ENCODE measurements at regions not wholly inside any gene's neighbourhood (a gene's known extent, or its start where the extent isn't known, plus 50 kb on each side); places are given as distances from the start of the nearest gene placed in this dataset.

GRCh38 chr3:106737265-106737664 is 640.0 kb upstream of the CCDC54 start:
- Histone ChIP-seq H3K36me3 (no peaks in the 10 kb centered on the region), H3K4me3 (no peak overlapping the region), H3K4me1 (no peaks in the 10 kb centered on the region), H3K27ac (no peak overlapping the region), H3K9me3 (no peaks in the 10 kb centered on the region), H3K27me3 (no peaks in the 10 kb centered on the region)
- no peak for ATAC-seq (ENCODE audit: low FRiP score in 2 of 2)
- no peak for DNase-seq
- 92 to 94% methylated on average over 1 of the region's 1 CpG for WGBS, 2 donors
- TF ChIP-seq, protein P1, sequence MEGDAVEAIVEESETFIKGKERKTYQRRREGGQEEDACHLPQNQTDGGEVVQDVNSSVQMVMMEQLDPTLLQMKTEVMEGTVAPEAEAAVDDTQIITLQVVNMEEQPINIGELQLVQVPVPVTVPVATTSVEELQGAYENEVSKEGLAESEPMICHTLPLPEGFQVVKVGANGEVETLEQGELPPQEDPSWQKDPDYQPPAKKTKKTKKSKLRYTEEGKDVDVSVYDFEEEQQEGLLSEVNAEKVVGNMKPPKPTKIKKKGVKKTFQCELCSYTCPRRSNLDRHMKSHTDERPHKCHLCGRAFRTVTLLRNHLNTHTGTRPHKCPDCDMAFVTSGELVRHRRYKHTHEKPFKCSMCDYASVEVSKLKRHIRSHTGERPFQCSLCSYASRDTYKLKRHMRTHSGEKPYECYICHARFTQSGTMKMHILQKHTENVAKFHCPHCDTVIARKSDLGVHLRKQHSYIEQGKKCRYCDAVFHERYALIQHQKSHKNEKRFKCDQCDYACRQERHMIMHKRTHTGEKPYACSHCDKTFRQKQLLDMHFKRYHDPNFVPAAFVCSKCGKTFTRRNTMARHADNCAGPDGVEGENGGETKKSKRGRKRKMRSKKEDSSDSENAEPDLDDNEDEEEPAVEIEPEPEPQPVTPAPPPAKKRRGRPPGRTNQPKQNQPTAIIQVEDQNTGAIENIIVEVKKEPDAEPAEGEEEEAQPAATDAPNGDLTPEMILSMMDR (IDR thresholded peaks at IDR 0.05): no peak
- TF ChIP-seq EP300 (IDR thresholded peaks at IDR 0.05): no peak
- TF ChIP-seq POLR2A (IDR thresholded peaks at IDR 0.05): no peak
- TF ChIP-seq POLR2AphosphoS5 (IDR thresholded peaks at IDR 0.05): no peak

- TF ChIP-seq POLR2A (IDR thresholded peaks at IDR 0.05): no peak
- no peak for TF ChIP-seq POLR2AphosphoS5 (IDR thresholded peaks at IDR 0.05)
- no peak for TF ChIP-seq EP300 (IDR thresholded peaks at IDR 0.05)
- TF ChIP-seq, protein P1 (IDR thresholded peaks at IDR 0.05): no peak
- Histone ChIP-seq H3K27ac (no peak overlapping the region), H3K9me3 (no peaks in the 10 kb centered on the region), H3K4me1 (no peaks in the 10 kb centered on the region), H3K4me3 (no peak overlapping the region), H3K36me3 (no peaks in the 10 kb centered on the region), H3K27me3 (no peaks in the 10 kb centered on the region)
- 78 to 79% methylated on average over 1 of the region's 1 CpG for WGBS, 2 donors
- DNase-seq (no peak), ATAC-seq (ENCODE audit: low FRiP score in 2 of 2) (no peak)
These were observed 637.1 kb upstream of the CCDC54 start for GRCh38 chr3:106740116-106740515.

DNA sequence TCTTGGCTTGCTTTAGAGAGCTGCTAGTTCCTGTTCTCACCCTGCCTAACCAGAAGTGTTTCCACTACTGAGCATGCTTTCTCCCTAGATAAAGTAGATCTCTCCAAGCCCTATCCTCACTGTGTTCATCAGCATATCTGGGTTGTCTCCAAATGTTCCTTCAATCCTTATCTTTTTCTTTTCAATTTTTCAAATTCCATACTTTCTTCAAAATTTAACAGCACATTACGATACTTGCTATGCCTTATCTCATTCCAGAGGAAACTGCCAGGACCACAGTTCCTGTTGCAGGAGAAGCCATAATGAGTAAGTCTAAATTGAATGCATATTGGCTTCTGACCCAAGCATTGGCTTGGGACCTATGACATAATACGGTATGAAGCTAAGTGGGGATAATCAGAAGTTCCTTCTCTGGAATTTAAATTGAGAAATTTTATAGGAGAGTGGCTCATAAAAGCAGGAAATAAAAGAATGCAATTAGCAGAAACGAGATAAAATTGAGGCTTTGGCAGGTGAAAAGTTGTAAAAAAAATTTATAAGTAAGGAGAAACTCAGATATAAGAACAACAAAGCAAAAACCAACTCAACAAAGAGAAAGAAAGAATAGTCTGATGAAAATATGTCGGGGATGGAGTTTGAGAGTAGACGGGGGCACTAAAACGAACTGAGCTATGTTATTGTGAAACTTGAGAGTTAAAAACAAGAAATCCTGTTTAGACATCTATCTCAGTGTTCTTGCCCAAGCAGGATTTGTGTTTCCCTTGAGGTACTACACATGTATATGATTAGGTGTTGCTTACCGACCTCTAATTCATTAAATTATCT is 631.7 kb upstream of the CCDC54 start:
- Histone ChIP-seq H3K4me3 (no peak overlapping the region), H3K9me3 (no peaks in the 10 kb centered on the region), H3K36me3 (no peaks in the 10 kb centered on the region), H3K4me1 (no peaks in the 10 kb centered on the region), H3K27me3 (no peaks in the 10 kb centered on the region), H3K27ac (no peak overlapping the region)
- ATAC-seq (ENCODE audit: low FRiP score in 2 of 2) (peak in 1 of 2 donors; percentile 89), DNase-seq (no peak)
- no peak for TF ChIP-seq EP300 (IDR thresholded peaks at IDR 0.05)
- no peak for TF ChIP-seq POLR2A (IDR thresholded peaks at IDR 0.05)
- TF ChIP-seq, protein P1 (IDR thresholded peaks at IDR 0.05): no peak
- TF ChIP-seq POLR2AphosphoS5 (IDR thresholded peaks at IDR 0.05): no peak
- WGBS, 2 donors: 73 to 75% methylated on average over 7 of the region's 7 CpGs

DNA sequence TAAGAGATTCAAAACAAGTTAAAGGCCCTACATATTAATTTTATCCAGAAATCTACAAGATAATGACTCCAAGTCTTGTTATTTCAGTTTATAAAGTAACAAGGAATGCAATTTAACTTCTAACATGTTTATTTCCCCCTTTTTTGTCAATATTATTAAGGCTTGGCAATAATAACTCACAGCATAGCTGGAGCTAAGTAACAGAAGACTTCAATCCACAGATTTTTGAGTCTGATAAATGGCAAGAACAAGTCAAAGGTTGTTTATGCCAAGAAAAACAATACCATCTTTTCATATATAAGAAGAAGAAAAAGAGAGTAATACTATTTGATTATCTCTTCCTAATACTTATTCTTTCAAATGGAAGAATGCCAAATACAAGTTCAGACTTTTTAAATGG is 631.0 kb upstream of the CCDC54 start:
- H3K4me3 ChIP-seq: no peak overlapping the region
- no peak for DNase-seq

More for the DNA sequence above, 631.0 kb upstream of the CCDC54 start:
- H3K9me3 ChIP-seq: no peaks in the 10 kb centered on the region
- H3K27me3 ChIP-seq: no peaks in the 10 kb centered on the region
- no peaks in the 10 kb centered on the region for H3K4me1 ChIP-seq
- TF ChIP-seq EP300 (IDR thresholded peaks at IDR 0.05) (no peak), POLR2AphosphoS5 (IDR thresholded peaks at IDR 0.05) (no peak), POLR2A (IDR thresholded peaks at IDR 0.05) (no peak)
- TF ChIP-seq, protein P1 (IDR thresholded peaks at IDR 0.05): no peak
- H3K36me3 ChIP-seq: no peaks in the 10 kb centered on the region
- no peak overlapping the region for H3K27ac ChIP-seq
- no peak for ATAC-seq (ENCODE audit: low FRiP score in 2 of 2)

Data from upper lobe of left lung (tissue), 6 donors.